Activated naive CD4-positive, alpha-beta T cell treated with anti-CD3 and anti-CD28 coated beads, Interleukin-2, amount 10 ng/mL, durations not matched to agents 7 days and 5 days (primary cell): ENCODE measurements at regions not wholly inside any gene's neighbourhood (a gene's known extent, or its start where the extent isn't known, plus 50 kb on each side); places are given as distances from the start of the nearest gene placed in this dataset.

Experiments used
- CTCF ChIA-PET: fragments of 350-600 bp; sonication (Branson Sonifier 250); formaldehyde crosslinking; loops from one replicate; lab custom pipeline; 2021; ENCODE audit warnings: antibody characterized with exemption; lab: Charles Lee
- DNase-seq: peaks from one replicate; pipeline ENCODE4 v3.0.0-alpha.2; 2020
- H3K27ac Mint-ChIP-seq: one replicate; pipeline ENCODE4 v1.8.0; 2021; ENCODE audit warnings: mild to moderate bottlenecking, moderate library complexity, mixed read lengths
- H3K27me3 Mint-ChIP-seq: one replicate; pipeline ENCODE4 v1.8.0; 2021; ENCODE audit warnings: mild to moderate bottlenecking, mixed read lengths
- H3K36me3 Mint-ChIP-seq: one replicate; pipeline ENCODE4 v1.8.0; 2021; ENCODE audit warnings: mixed read lengths
- H3K4me1 Mint-ChIP-seq: one replicate; pipeline ENCODE4 v1.8.0; 2021; ENCODE audit warnings: mixed read lengths
- H3K4me3 Mint-ChIP-seq: one replicate; pipeline ENCODE4 v1.8.0; 2021; ENCODE audit warnings: mild to moderate bottlenecking, moderate library complexity, mixed read lengths
- H3K9me3 Mint-ChIP-seq: one replicate; pipeline ENCODE4 v1.8.0; 2021; ENCODE audit warnings: mixed read lengths

GRCh38 chr18:30271716-30272115, 770.8 kb downstream of the DSC3 start:
- Mint-ChIP-seq H3K27ac (no peak overlapping the region), H3K4me1 (no peaks in the 10 kb centered on the region), H3K4me3 (no peak overlapping the region), H3K36me3 (no peaks in the 10 kb centered on the region), H3K9me3 (peaks cover 1% of the 10 kb centered on the region), H3K27me3 (no peaks in the 10 kb centered on the region)
- no peak for DNase-seq
- CTCF ChIA-PET = no interaction called here

GRCh38 chr18:30265190-30265589, 777.4 kb downstream of the DSC3 start:
- Mint-ChIP-seq H3K27ac (no peak overlapping the region), H3K4me1 (no peaks in the 10 kb centered on the region), H3K4me3 (no peak overlapping the region), H3K36me3 (no peaks in the 10 kb centered on the region), H3K27me3 (no peaks in the 10 kb centered on the region), H3K9me3 (peaks cover 5% of the 10 kb centered on the region)
- CTCF ChIA-PET = interaction anchor here (0.6 kb wide), 1 partner anchor 367 kb away, joined by 3 read pairs; no protein-coding TSS in a partner anchor
- DNase-seq = no peak

DNA sequence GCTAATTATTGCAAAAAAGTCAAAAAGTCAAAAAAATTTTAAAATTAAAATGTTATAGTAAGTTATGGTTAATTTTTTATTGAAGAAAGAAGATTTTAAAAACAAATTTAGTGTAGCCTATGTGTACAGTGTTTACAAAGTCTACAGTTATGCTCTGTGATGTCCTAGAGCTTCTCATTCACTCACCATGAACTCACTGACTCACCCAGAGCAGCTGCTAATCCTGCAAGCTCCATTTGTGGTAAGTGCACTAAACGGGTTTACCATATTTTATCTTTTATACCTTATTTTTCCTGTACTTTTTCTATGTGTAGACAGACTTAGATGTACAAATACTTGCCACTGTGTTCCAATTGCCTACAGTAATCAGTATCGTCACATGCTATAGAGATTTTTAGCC, 788.2 kb downstream of the DSC3 start:
- Mint-ChIP-seq H3K27ac (no peak overlapping the region), H3K9me3 (peaks cover 17% of the 10 kb centered on the region), H3K4me1 (no peaks in the 10 kb centered on the region), H3K4me3 (no peak overlapping the region), H3K27me3 (no peaks in the 10 kb centered on the region), H3K36me3 (no peaks in the 10 kb centered on the region)
- CTCF ChIA-PET = no interaction called here
- no peak for DNase-seq

DNA sequence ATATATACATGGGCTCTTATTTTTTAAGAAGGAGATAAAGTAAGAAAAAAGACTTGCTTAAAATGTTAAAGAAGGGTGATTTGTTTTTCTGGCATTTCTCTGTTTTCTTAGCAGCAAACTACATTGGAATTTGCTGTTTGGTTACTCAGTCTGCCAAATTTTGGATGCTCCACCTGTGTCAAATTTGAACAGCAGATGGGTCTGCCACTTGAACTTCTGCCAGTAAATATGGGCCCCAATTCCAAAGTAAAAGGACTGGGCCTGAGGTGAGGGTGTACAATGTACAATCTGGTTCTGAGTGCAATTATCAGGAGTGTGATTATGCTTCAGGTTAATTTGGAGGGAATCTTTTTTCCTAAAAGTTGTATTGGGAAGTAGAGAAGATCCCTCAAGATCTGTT, 794.5 kb downstream of the DSC3 start:
- CTCF ChIA-PET = no interaction called here
- Mint-ChIP-seq H3K27me3 (no peaks in the 10 kb centered on the region), H3K36me3 (no peaks in the 10 kb centered on the region), H3K4me1 (no peaks in the 10 kb centered on the region), H3K27ac (no peak overlapping the region), H3K9me3 (peaks cover 5% of the 10 kb centered on the region), H3K4me3 (no peak overlapping the region)
- DNase-seq = no peak

DNA sequence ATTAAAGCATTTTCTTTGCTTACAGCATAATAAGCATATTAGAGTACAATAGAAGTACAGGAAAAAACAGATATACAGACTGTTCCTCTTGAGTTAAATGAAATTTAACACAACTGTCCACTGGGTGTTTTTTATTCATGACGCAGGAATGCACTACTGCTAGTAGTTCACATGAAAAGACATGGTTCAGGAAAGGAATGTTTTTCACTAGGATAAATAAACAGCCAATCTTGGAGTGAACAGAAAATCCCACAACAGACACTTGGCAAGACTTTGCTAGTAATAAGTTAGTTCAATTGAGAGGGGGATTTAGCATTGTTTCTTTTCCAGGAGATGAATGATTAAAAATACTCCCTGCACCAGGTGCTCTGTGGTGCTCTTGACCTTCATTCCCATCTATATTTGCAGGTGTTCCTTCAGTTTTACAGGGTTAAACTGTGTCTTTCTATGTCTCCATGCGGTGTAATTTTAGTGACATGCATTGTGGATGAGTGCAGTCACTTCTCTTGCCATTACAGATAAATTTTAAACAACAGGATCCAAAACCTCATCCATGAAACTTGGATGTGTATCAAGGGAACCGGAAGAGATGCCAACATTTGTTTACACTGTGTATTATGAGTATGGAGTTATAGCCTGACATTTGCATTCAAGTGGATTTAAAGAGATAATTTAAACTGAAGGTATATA, 796.6 kb downstream of the DSC3 start:
- Mint-ChIP-seq H3K4me1 (no peaks in the 10 kb centered on the region), H3K27me3 (no peaks in the 10 kb centered on the region), H3K4me3 (no peak overlapping the region), H3K27ac (no peak overlapping the region), H3K36me3 (no peaks in the 10 kb centered on the region), H3K9me3 (peaks cover 6% of the 10 kb centered on the region)
- DNase-seq = no peak
- CTCF ChIA-PET = no interaction called here

GRCh38 chr18:30234755-30235154, 807.8 kb downstream of the DSC3 start:
- DNase-seq = no peak
- Mint-ChIP-seq H3K27me3 (no peaks in the 10 kb centered on the region), H3K4me3 (no peak overlapping the region), H3K4me1 (no peaks in the 10 kb centered on the region), H3K27ac (no peak overlapping the region), H3K9me3 (peaks cover 13% of the 10 kb centered on the region), H3K36me3 (no peaks in the 10 kb centered on the region)
- CTCF ChIA-PET = no interaction called here

GRCh38 chr18:30211112-30211511, 831.4 kb downstream of the DSC3 start:
- H3K4me1 Mint-ChIP-seq = no peaks in the 10 kb centered on the region
- no peak overlapping the region for H3K4me3 Mint-ChIP-seq
- no peaks in the 10 kb centered on the region for H3K27me3 Mint-ChIP-seq
- no peaks in the 10 kb centered on the region for H3K36me3 Mint-ChIP-seq
- DNase-seq = no peak
- CTCF ChIA-PET = no interaction called here
- no peak overlapping the region for H3K27ac Mint-ChIP-seq
- peaks cover 18% of the 10 kb centered on the region for H3K9me3 Mint-ChIP-seq

GRCh38 chr18:30208546-30208945, 834.0 kb downstream of the DSC3 start:
- Mint-ChIP-seq H3K27me3 (no peaks in the 10 kb centered on the region), H3K36me3 (no peaks in the 10 kb centered on the region), H3K9me3 (peaks cover 14% of the 10 kb centered on the region), H3K4me3 (no peak overlapping the region), H3K27ac (no peak overlapping the region), H3K4me1 (no peaks in the 10 kb centered on the region)
- no peak for DNase-seq
- CTCF ChIA-PET = no interaction called here

- CTCF ChIA-PET = no interaction called here
- Mint-ChIP-seq H3K4me1 (no peaks in the 10 kb centered on the region), H3K9me3 (peaks cover 24% of the 10 kb centered on the region), H3K4me3 (no peak overlapping the region), H3K27me3 (no peaks in the 10 kb centered on the region), H3K36me3 (no peaks in the 10 kb centered on the region), H3K27ac (no peak overlapping the region)
- DNase-seq = no peak
Measured at GRCh38 chr18:30192216-30192615, 850.3 kb downstream of the DSC3 start.

DNA sequence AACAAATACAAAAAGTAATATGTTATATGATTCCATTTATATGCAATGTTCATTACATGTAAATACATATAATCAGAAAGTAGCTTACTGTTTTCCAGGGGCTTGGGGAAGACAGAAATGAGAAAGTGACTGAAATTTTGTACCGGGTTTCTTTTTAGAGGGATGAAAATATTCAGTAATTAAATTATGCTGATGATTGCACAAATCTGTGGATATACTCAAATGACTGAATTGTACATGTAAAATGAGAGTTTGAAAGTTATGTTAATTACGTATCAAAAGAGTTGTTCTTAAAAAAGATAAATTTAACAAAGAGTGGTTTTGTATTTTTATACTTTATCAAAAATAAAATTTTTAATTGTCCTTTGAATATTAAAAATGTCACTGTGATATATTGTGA, 856.3 kb downstream of the DSC3 start:
- Mint-ChIP-seq H3K4me3 (no peak overlapping the region), H3K27ac (no peak overlapping the region), H3K27me3 (no peaks in the 10 kb centered on the region), H3K36me3 (no peaks in the 10 kb centered on the region), H3K9me3 (peaks cover 10% of the 10 kb centered on the region), H3K4me1 (no peaks in the 10 kb centered on the region)
- no peak for DNase-seq
- CTCF ChIA-PET = no interaction called here

- H3K27me3 Mint-ChIP-seq = no peaks in the 10 kb centered on the region
- CTCF ChIA-PET = no interaction called here
- H3K9me3 Mint-ChIP-seq = peaks cover 24% of the 10 kb centered on the region
- H3K36me3 Mint-ChIP-seq = no peaks in the 10 kb centered on the region
- no peak overlapping the region for H3K4me3 Mint-ChIP-seq
- no peak overlapping the region for H3K27ac Mint-ChIP-seq
- no peaks in the 10 kb centered on the region for H3K4me1 Mint-ChIP-seq
- no peak for DNase-seq
Measured at GRCh38 chr18:30177056-30177455, 865.5 kb downstream of the DSC3 start.

DNA sequence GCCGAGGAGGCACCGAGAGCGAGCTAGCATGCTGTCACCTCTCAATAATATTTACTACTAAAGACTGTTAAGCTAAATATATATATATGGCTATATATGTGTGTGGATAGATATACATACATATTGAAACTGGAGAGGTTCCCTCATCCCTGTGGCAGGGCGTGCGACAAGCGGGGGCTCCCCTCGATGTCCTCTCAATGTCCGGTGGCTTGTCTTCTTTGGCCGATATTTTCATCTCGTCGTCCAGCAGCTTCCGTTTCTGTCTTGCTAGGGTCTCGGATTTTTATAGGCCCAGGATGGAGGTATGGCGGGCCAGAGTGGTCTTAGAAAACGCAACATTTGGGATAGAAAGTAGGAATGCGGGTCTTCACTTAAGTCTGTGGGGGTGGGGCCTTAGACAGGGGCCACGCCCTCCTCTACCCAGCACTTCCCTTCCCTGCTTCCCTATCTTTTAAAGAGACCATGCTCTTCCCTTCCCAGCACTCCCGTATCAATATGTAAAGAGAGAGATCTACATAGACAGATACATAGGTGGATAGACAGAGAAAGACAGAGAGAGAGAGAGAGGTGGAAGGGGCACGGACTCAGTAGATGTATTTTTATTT, 866.8 kb downstream of the DSC3 start:
- no peak overlapping the region for H3K27ac Mint-ChIP-seq

DNA sequence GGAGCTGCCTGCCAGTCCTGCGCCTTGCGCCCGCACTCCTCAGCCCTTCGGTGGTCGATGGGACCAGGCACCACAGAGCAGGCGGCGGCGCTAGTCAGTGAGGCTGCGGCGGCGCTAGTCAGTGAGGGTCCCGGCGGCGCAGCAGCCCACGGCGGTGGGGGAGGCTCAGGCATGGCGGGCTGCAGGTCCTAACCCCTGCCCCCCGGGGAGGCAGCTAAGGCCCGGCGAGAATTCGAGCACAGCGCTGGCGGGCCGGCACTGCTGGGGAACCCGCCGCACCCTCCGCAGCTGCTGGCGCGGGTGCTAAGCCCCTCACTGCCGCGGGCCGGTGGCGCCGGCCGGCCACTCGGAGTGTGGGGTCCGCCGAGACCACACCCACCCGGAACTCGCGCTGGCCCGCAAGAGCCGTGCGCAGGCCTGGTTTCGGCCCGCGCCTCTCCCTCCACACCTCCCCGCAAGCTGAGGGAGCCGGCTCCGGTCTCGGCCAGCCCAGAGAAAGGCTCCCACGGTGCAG, 867.4 kb downstream of the DSC3 start:
- no peaks in the 10 kb centered on the region for H3K36me3 Mint-ChIP-seq
- H3K4me3 Mint-ChIP-seq = no peak overlapping the region
- no peak overlapping the region for H3K27ac Mint-ChIP-seq
- H3K4me1 Mint-ChIP-seq = no peaks in the 10 kb centered on the region
- H3K9me3 Mint-ChIP-seq = peaks cover 24% of the 10 kb centered on the region
- CTCF ChIA-PET = no interaction called here
- DNase-seq = no peak
- no peaks in the 10 kb centered on the region for H3K27me3 Mint-ChIP-seq

More for the DNA sequence above, 866.8 kb downstream of the DSC3 start:
- Mint-ChIP-seq H3K4me3 (no peak overlapping the region), H3K4me1 (no peaks in the 10 kb centered on the region), H3K27me3 (no peaks in the 10 kb centered on the region), H3K36me3 (no peaks in the 10 kb centered on the region), H3K9me3 (peaks cover 24% of the 10 kb centered on the region)
- no peak for DNase-seq
- CTCF ChIA-PET = no interaction called here

DNA sequence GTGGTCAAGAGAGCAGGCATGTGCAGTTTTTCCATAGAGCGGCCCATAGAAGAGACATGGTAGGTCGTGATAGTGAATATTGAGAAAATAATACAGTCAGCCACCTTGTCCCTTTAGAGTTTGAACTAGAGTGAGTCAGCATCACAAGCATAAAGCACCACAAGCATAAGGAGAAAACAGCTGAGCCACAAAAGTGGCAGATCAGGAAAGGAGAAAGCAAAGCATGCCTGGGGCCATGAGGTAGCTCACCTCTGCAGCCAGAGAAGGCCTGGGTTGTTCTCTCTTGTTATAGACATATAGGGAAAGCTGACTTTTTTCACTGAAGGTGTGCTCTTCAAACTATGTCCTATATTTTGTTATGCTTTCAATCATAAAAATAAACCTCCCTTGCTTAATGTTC, 879.0 kb downstream of the DSC3 start:
- no peaks in the 10 kb centered on the region for H3K4me1 Mint-ChIP-seq
- H3K4me3 Mint-ChIP-seq = no peak overlapping the region
- H3K27ac Mint-ChIP-seq = no peak overlapping the region
- DNase-seq = no peak
- H3K36me3 Mint-ChIP-seq = no peaks in the 10 kb centered on the region
- peaks cover 8% of the 10 kb centered on the region for H3K9me3 Mint-ChIP-seq
- no peaks in the 10 kb centered on the region for H3K27me3 Mint-ChIP-seq
- CTCF ChIA-PET = no interaction called here

DNA sequence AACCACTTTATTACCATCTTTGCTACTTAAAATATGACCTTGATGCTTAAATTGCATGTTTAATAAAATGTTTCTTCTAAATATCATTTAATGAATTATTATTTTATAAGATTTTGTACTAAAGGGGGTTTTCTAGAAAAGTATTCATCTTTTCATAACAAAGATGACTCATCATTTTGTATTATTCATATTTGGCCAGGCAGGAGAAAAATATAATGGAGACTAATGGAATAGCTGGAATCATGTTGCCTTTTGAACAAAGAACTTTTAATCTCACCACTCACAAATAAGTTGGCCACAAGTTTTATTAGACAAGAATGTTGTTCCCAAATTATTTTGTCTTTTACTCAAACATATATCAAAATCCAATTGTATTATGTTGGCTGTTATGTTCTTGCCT, 882.4 kb downstream of the DSC3 start:
- Mint-ChIP-seq H3K27ac (no peak overlapping the region), H3K4me1 (no peaks in the 10 kb centered on the region), H3K9me3 (peaks cover 9% of the 10 kb centered on the region), H3K4me3 (no peak overlapping the region), H3K27me3 (no peaks in the 10 kb centered on the region), H3K36me3 (no peaks in the 10 kb centered on the region)
- DNase-seq = no peak
- CTCF ChIA-PET = no interaction called here
